Liver (tissue), 8 donors: ENCODE measurements at regions not wholly inside any gene's neighbourhood (a gene's known extent, or its start where the extent isn't known, plus 50 kb on each side); places are given as distances from the start of the nearest gene placed in this dataset.

Source experiments
- DNase-seq: peaks from one replicate; pipeline ENCODE4 v3.0.0-alpha.2; 2017; ENCODE audit warnings: low spot score
- H3K27ac ChIP-seq, 2 donors: one replicate each; pipeline ENCODE4 v1.7.0; 2013; ENCODE audit warnings: inconsistent platforms in 2 of 2, low read length in 2 of 2, control low read depth in 1 of 2, low read depth in 1 of 2, mild to moderate bottlenecking in 1 of 2
- H3K27me3 ChIP-seq, 4 donors: one replicate each; pipeline versions ENCODE4 v1.6.1 to v1.7.0; 2013; ENCODE audit warnings: low read length in 3 of 4, inconsistent platforms in 1 of 4, mild to moderate bottlenecking in 1 of 4, moderate library complexity in 1 of 4; ENCODE audit not compliant: control insufficient read depth in 4 of 4, insufficient read depth in 4 of 4
- H3K36me3 ChIP-seq, 4 donors: one replicate each; pipeline versions ENCODE4 v1.6.1 to v1.7.0; 2013; ENCODE audit warnings: low read length in 3 of 4, mild to moderate bottlenecking in 3 of 4, low read depth in 1 of 4, moderate library complexity in 1 of 4; ENCODE audit not compliant: control insufficient read depth in 4 of 4, insufficient read depth in 3 of 4
- H3K4me1 ChIP-seq, 4 donors: one replicate each; pipeline versions ENCODE4 v1.6.1 to v1.7.0; 2013; ENCODE audit warnings: low read length in 3 of 4, mild to moderate bottlenecking in 3 of 4, moderate library complexity in 1 of 4; ENCODE audit not compliant: control insufficient read depth in 4 of 4, insufficient read depth in 4 of 4
- H3K4me3 ChIP-seq, 3 donors: one replicate each; pipeline versions ENCODE4 v1.6.1 to v1.7.0; 2013; ENCODE audit warnings: low read length in 3 of 3, control low read depth in 1 of 3, low read depth in 1 of 3, mild to moderate bottlenecking in 1 of 3
- H3K9ac ChIP-seq, 2 donors: one replicate each; pipeline ENCODE4 v1.7.0; 2013; ENCODE audit warnings: low read length in 2 of 2, mild to moderate bottlenecking in 2 of 2, moderate library complexity in 2 of 2, control low read depth in 1 of 2, low read depth in 1 of 2
- H3K9me3 ChIP-seq, 4 donors: one replicate each; pipeline versions ENCODE4 v1.6.1 to v1.7.0; 2013; ENCODE audit warnings: low read length in 3 of 4; ENCODE audit not compliant: control insufficient read depth in 4 of 4
- CTCF ChIP-seq: fragments of 150-350 bp; IDR thresholded peaks from 2 replicates; pipeline ENCODE4 v1.5.1; 2017; ENCODE audit warnings: improper control_type of control experiment, low read depth, low read length; ENCODE audit not compliant: missing input control
- EGR1 ChIP-seq, 2 donors: IDR thresholded peaks; 2 replicates each; pipeline ENCODE4 v1.6.1; 2016 to 2018; ENCODE audit warnings: antibody characterized with exemption in 2 of 2, low read depth in 2 of 2
- FOXA1 ChIP-seq: IDR thresholded peaks from 2 replicates; pipeline ENCODE4 v1.6.1; 2016; ENCODE audit warnings: antibody characterized with exemption
- FOXA2 ChIP-seq: IDR thresholded peaks from 2 replicates; pipeline ENCODE4 v1.6.1; 2016; ENCODE audit warnings: antibody characterized with exemption
- HNF4G ChIP-seq: IDR thresholded peaks from 2 replicates; pipeline ENCODE4 v1.6.1; 2016; ENCODE audit warnings: antibody characterized with exemption
- JUND ChIP-seq, 2 donors: IDR thresholded peaks; 2 replicates each; pipeline ENCODE4 v1.6.1; 2016; ENCODE audit warnings: antibody characterized with exemption in 2 of 2
- NR2F2 ChIP-seq: IDR thresholded peaks from 2 replicates; pipeline ENCODE4 v1.6.1; 2016; ENCODE audit warnings: antibody characterized with exemption
- RAD21 ChIP-seq, 2 donors: IDR thresholded peaks; 2 replicates each; pipeline ENCODE4 v1.6.1; 2016; ENCODE audit warnings: antibody characterized with exemption in 2 of 2, mild to moderate bottlenecking in 2 of 2
- REST ChIP-seq: IDR thresholded peaks from 2 replicates; pipeline ENCODE4 v1.6.1; 2016; ENCODE audit warnings: antibody characterized with exemption, mild to moderate bottlenecking
- RXRA ChIP-seq, 2 donors: IDR thresholded peaks; 2 replicates each; pipeline ENCODE4 v1.6.1; 2017 to 2018; ENCODE audit warnings: antibody characterized with exemption in 2 of 2, mild to moderate bottlenecking in 1 of 2
- SP1 ChIP-seq: IDR thresholded peaks from 2 replicates; pipeline ENCODE4 v1.6.1; 2018; ENCODE audit warnings: antibody characterized with exemption, mild to moderate bottlenecking
- TAF1 ChIP-seq: conservative IDR thresholded peaks from 2 replicates; pipeline ENCODE4 v1.6.1; 2016; ENCODE audit warnings: antibody characterized with exemption, mild to moderate bottlenecking
- WGBS: extraction: QIAGEN DNeasy Blood & Tissue Kit; methylation state at CpG from one replicate; pipeline ENCODE4 v1.1.7; 2013; 5-methylcytosine and 5-hydroxymethylcytosine counted together
- TF ChIP-seq, protein P1 (sequence below): IDR thresholded peaks from 2 replicates; pipeline ENCODE4 v1.6.1; 2016; ENCODE audit warnings: antibody characterized with exemption
- donor health status: healthy.
- donor health status: healthy.
- donor health status: healthy.
- donor health status: healthy.
- donor health status: healthy.

GRCh38 chrX:27336466-27337091 lies 126.6 kb downstream of the PPP4R3C start:
- H3K9me3 ChIP-seq = no peaks in the 10 kb centered on the region
- H3K27me3 ChIP-seq = no peaks in the 10 kb centered on the region
- peak; percentile 35 for DNase-seq
- TF ChIP-seq SP1 (no peak), EGR1 (IDR thresholded peaks at IDR 0.05; ENCODE audit: low read depth in 2 of 2) (no peak), HNF4G (no peak), RAD21 (IDR thresholded peaks at IDR 0.05) (peak; percentile 60 to 73), FOXA1 (no peak), CTCF (peak; percentile 68)
- TF ChIP-seq, protein P1, sequence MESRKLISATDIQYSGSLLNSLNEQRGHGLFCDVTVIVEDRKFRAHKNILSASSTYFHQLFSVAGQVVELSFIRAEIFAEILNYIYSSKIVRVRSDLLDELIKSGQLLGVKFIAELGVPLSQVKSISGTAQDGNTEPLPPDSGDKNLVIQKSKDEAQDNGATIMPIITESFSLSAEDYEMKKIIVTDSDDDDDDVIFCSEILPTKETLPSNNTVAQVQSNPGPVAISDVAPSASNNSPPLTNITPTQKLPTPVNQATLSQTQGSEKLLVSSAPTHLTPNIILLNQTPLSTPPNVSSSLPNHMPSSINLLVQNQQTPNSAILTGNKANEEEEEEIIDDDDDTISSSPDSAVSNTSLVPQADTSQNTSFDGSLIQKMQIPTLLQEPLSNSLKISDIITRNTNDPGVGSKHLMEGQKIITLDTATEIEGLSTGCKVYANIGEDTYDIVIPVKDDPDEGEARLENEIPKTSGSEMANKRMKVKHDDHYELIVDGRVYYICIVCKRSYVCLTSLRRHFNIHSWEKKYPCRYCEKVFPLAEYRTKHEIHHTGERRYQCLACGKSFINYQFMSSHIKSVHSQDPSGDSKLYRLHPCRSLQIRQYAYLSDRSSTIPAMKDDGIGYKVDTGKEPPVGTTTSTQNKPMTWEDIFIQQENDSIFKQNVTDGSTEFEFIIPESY = no peak
- no peaks in the 10 kb centered on the region for H3K4me1 ChIP-seq
- H3K36me3 ChIP-seq = no peaks in the 10 kb centered on the region
- no peak overlapping the region for H3K9ac ChIP-seq
- 13% methylated on average over 9 of the region's 9 CpGs for WGBS
- H3K4me3 ChIP-seq = no peak overlapping the region
- H3K27ac ChIP-seq = no peak overlapping the region

GRCh38 chrX:27321632-27322031 lies 141.5 kb downstream of the PPP4R3C start:
- TF ChIP-seq REST = no peak
- TF ChIP-seq RXRA (IDR thresholded peaks at IDR 0.05) = peak in 1 of 2 donors; percentile 30
- DNase-seq = no peak

GRCh38 chrX:27309406-27309805 lies 153.7 kb downstream of the PPP4R3C start:
- TF ChIP-seq RXRA (IDR thresholded peaks at IDR 0.05) = no peak
- no peak for TF ChIP-seq FOXA2
- TF ChIP-seq RAD21 (IDR thresholded peaks at IDR 0.05) = no peak
- TF ChIP-seq EGR1 (IDR thresholded peaks at IDR 0.05; ENCODE audit: low read depth in 2 of 2) = no peak
- no peak for TF ChIP-seq TAF1
- no peak for TF ChIP-seq NR2F2
- no peak for TF ChIP-seq JUND (IDR thresholded peaks at IDR 0.05)
- no peak for DNase-seq
- Histone ChIP-seq H3K27ac (no peak overlapping the region), H3K36me3 (no peaks in the 10 kb centered on the region), H3K27me3 (no peaks in the 10 kb centered on the region), H3K9ac (no peak overlapping the region), H3K9me3 (no peaks in the 10 kb centered on the region), H3K4me3 (no peak overlapping the region), H3K4me1 (no peaks in the 10 kb centered on the region)

More at GRCh38 chrX:27321632-27322031, 141.5 kb downstream of the PPP4R3C start:
- no peak overlapping the region for H3K27ac ChIP-seq
- no peaks in the 10 kb centered on the region for H3K36me3 ChIP-seq
- H3K9ac ChIP-seq = no peak overlapping the region
- no peaks in the 10 kb centered on the region for H3K4me1 ChIP-seq
- H3K9me3 ChIP-seq = no peaks in the 10 kb centered on the region
- no peaks in the 10 kb centered on the region for H3K27me3 ChIP-seq
- no peak overlapping the region for H3K4me3 ChIP-seq
- WGBS = 72% methylated on average over 1 of the region's 1 CpG
